ENCODE measurements at regions not wholly inside any gene's neighbourhood (a gene's known extent, or its start where the extent isn't known, plus 50 kb on each side); places are given as distances from the start of the nearest gene placed in this dataset.

GRCh38 chr4:28811025-28811424 is 1909.1 kb upstream of the PCDH7 start:
- TF ChIP-seq CTCF (IDR thresholded peaks at IDR 0.05) (no peak), POLR2A (IDR thresholded peaks at IDR 0.05) (no peak), POLR2AphosphoS5 (IDR thresholded peaks at IDR 0.05) (no peak)
